ENCODE measurements at regions not wholly inside any gene's neighbourhood (a gene's known extent, or its start where the extent isn't known, plus 50 kb on each side); places are given as distances from the start of the nearest gene placed in this dataset.

GRCh38 chr4:95676190-95676589 lies 127.4 kb upstream of the UNC5C start:
- no peak for TF ChIP-seq POLR2A (IDR thresholded peaks at IDR 0.05)
- TF ChIP-seq POLR2AphosphoS5 (IDR thresholded peaks at IDR 0.05), result no peak
- TF ChIP-seq, protein P1, sequence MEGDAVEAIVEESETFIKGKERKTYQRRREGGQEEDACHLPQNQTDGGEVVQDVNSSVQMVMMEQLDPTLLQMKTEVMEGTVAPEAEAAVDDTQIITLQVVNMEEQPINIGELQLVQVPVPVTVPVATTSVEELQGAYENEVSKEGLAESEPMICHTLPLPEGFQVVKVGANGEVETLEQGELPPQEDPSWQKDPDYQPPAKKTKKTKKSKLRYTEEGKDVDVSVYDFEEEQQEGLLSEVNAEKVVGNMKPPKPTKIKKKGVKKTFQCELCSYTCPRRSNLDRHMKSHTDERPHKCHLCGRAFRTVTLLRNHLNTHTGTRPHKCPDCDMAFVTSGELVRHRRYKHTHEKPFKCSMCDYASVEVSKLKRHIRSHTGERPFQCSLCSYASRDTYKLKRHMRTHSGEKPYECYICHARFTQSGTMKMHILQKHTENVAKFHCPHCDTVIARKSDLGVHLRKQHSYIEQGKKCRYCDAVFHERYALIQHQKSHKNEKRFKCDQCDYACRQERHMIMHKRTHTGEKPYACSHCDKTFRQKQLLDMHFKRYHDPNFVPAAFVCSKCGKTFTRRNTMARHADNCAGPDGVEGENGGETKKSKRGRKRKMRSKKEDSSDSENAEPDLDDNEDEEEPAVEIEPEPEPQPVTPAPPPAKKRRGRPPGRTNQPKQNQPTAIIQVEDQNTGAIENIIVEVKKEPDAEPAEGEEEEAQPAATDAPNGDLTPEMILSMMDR (IDR thresholded peaks at IDR 0.05), result no peak
- TF ChIP-seq EP300 (IDR thresholded peaks at IDR 0.05), result no peak
- Histone ChIP-seq H3K9me3 (no peaks in the 10 kb centered on the region), H3K36me3 (no peaks in the 10 kb centered on the region), H3K4me3 (no peak overlapping the region), H3K27me3 (no peaks in the 10 kb centered on the region), H3K27ac (no peak overlapping the region), H3K4me1 (no peaks in the 10 kb centered on the region)
- ATAC-seq (ENCODE audit: low FRiP score in 2 of 2) (no peak), DNase-seq (no peak)
- 35 to 38% methylated on average over 1 of the region's 1 CpG for WGBS, 2 donors

DNA sequence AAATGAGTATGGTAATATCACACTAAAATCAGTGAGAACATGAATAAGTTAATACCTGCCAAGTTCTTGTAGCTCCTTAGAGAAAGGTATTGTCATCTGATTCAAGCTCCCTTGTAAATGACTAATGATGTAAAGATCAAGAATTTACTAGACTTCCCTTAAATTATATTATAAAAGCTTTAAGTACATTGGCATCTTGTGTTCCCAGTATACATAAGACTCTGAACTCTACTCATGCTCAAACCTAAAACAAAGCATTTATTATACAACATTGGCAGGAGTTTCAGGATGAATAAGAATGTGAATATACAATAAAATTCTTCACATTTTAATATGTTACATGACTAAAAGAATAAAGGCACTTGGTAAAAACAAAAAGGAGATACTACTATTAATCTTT lies 126.8 kb upstream of the UNC5C start:
- ATAC-seq (ENCODE audit: low FRiP score in 2 of 2) (no peak), DNase-seq (no peak)
- H3K9me3 ChIP-seq, result no peaks in the 10 kb centered on the region
- no peak for TF ChIP-seq EP300 (IDR thresholded peaks at IDR 0.05)
- no peak for TF ChIP-seq POLR2A (IDR thresholded peaks at IDR 0.05)
- TF ChIP-seq POLR2AphosphoS5 (IDR thresholded peaks at IDR 0.05), result no peak
- TF ChIP-seq, protein P1 (IDR thresholded peaks at IDR 0.05), result no peak
- no peaks in the 10 kb centered on the region for H3K4me1 ChIP-seq
- no peaks in the 10 kb centered on the region for H3K27me3 ChIP-seq
- H3K4me3 ChIP-seq, result no peak overlapping the region
- H3K36me3 ChIP-seq, result no peaks in the 10 kb centered on the region
- H3K27ac ChIP-seq, result no peak overlapping the region

- Histone ChIP-seq H3K4me3 (no peak overlapping the region), H3K27ac (no peak overlapping the region), H3K36me3 (no peaks in the 10 kb centered on the region), H3K9me3 (no peaks in the 10 kb centered on the region), H3K27me3 (no peaks in the 10 kb centered on the region), H3K4me1 (no peaks in the 10 kb centered on the region)
- WGBS, 2 donors, result 54 to 65% methylated on average over 2 of the region's 2 CpGs
- no peak for DNase-seq
- TF ChIP-seq POLR2AphosphoS5 (IDR thresholded peaks at IDR 0.05), result no peak
- no peak for TF ChIP-seq EP300 (IDR thresholded peaks at IDR 0.05)
- TF ChIP-seq POLR2A (IDR thresholded peaks at IDR 0.05), result no peak
- TF ChIP-seq, protein P1 (IDR thresholded peaks at IDR 0.05), result no peak
- no peak for ATAC-seq (ENCODE audit: low FRiP score in 2 of 2)
These were observed 125.8 kb upstream of the UNC5C start for GRCh38 chr4:95674521-95674981.

GRCh38 chr4:95672811-95673210 lies 124.0 kb upstream of the UNC5C start:
- no peak for ATAC-seq (ENCODE audit: low FRiP score in 2 of 2)
- Histone ChIP-seq H3K4me1 (no peaks in the 10 kb centered on the region), H3K27me3 (no peaks in the 10 kb centered on the region), H3K27ac (no peak overlapping the region), H3K36me3 (no peaks in the 10 kb centered on the region), H3K9me3 (no peaks in the 10 kb centered on the region), H3K4me3 (no peak overlapping the region)
- DNase-seq, result no peak
- TF ChIP-seq POLR2A (IDR thresholded peaks at IDR 0.05), result no peak
- TF ChIP-seq EP300 (IDR thresholded peaks at IDR 0.05), result no peak
- WGBS, 2 donors, result 76 to 86% methylated on average over 1 of the region's 1 CpG

GRCh38 chr4:95660719-95661118 lies 111.9 kb upstream of the UNC5C start:
- Histone ChIP-seq H3K36me3 (no peaks in the 10 kb centered on the region), H3K4me1 (no peaks in the 10 kb centered on the region), H3K4me3 (no peak overlapping the region), H3K9me3 (peaks cover 0 to under 1% (median 0%) of the 10 kb centered on the region in 4 donors), H3K27ac (no peak overlapping the region), H3K27me3 (no peaks in the 10 kb centered on the region)
- TF ChIP-seq, protein P1 (IDR thresholded peaks at IDR 0.05), result no peak
- TF ChIP-seq EP300 (IDR thresholded peaks at IDR 0.05) (no peak), POLR2AphosphoS5 (IDR thresholded peaks at IDR 0.05) (no peak), POLR2A (IDR thresholded peaks at IDR 0.05) (no peak)
- no peak for ATAC-seq (ENCODE audit: low FRiP score in 2 of 2)
- 72 to 83% methylated on average over 3 of the region's 3 CpGs for WGBS, 2 donors
- no peak for DNase-seq
